ENCODE measurements at regions not wholly inside any gene's neighbourhood (a gene's known extent, or its start where the extent isn't known, plus 50 kb on each side); places are given as distances from the start of the nearest gene placed in this dataset.

DNA sequence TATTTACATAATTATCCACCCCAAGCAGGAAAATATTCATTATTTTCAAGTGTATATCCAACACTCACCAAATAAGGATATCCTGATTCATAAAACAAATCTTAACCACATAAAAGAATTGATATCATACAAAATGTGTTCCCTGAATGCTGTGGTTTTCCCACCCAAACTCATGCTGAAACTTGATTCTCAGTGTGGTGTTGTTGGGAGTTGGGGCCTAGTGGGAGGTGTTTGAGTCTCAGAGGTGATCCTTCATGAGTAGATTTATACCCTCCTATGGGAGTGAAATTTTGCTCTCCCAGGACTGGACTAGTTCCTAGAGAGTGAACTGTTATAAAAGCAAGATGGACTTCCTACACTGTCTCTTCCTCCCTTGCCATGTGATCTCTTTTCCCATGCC is 1028.3 kb downstream of the SORCS1 start:
- H3K9me3 ChIP-seq (ENCODE audit: control insufficient read depth, low read length), result no peaks in the 10 kb centered on the region
- no peaks in the 10 kb centered on the region for H3K4me1 ChIP-seq (ENCODE audit: control insufficient read depth, insufficient read depth, low read length)
- H3K9ac ChIP-seq (ENCODE audit: low read length), result no peak overlapping the region
- H3K4me3 ChIP-seq (ENCODE audit: low read length), result no peak overlapping the region
- no peaks in the 10 kb centered on the region for H3K27me3 ChIP-seq (replicated peaks; ENCODE audit: control insufficient read depth, insufficient read depth, low read length)
- DNase-seq (ENCODE audit: low read depth), result no peak
- no peaks in the 10 kb centered on the region for H3K36me3 ChIP-seq (ENCODE audit: control insufficient read depth, insufficient read depth, low read length, severe bottlenecking)

DNA sequence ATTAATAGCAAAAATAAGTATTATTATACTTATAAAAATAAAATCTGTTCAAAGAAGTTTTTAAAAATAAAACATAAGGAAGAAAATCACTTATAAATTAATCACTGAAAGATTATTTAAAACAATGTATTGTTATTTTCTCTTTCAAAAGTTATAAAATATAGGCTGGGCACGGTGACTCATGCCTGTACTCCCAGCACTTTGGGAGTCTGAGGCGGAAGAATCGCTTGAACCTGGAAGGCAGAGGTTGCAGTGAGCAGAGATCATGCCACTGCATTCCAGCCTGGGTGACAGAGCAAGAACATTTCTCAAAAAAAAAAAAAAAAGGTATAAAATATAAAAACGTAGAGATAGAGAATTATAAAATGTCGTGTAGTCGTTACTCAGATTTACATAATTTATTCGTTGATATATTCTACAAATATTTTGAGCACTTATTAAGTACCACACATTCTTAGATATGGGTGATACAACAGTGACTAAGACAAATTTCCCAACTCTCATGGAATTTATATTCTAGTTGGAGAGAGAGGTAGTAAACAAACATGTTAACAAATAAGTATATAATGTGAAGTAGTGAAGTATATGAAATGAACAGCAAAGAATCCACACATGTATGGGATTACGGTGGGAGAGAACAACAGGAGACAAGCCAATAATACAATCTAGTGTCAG is 1030.0 kb downstream of the SORCS1 start:
- Histone ChIP-seq H3K27me3 (replicated peaks; ENCODE audit: control insufficient read depth, insufficient read depth, low read length) (no peaks in the 10 kb centered on the region), H3K4me3 (ENCODE audit: low read length) (no peak overlapping the region), H3K36me3 (ENCODE audit: control insufficient read depth, insufficient read depth, low read length, severe bottlenecking) (no peaks in the 10 kb centered on the region), H3K9ac (ENCODE audit: low read length) (no peak overlapping the region), H3K4me1 (ENCODE audit: control insufficient read depth, insufficient read depth, low read length) (no peaks in the 10 kb centered on the region), H3K9me3 (ENCODE audit: control insufficient read depth, low read length) (no peaks in the 10 kb centered on the region)
- DNase-seq (ENCODE audit: low read depth), result no peak

- H3K9ac ChIP-seq (ENCODE audit: low read length), result no peak overlapping the region
- no peaks in the 10 kb centered on the region for H3K4me1 ChIP-seq (ENCODE audit: control insufficient read depth, insufficient read depth, low read length)
- H3K9me3 ChIP-seq (ENCODE audit: control insufficient read depth, low read length), result no peaks in the 10 kb centered on the region
- no peaks in the 10 kb centered on the region for H3K36me3 ChIP-seq (ENCODE audit: control insufficient read depth, insufficient read depth, low read length, severe bottlenecking)
- no peak for DNase-seq (ENCODE audit: low read depth)
- no peaks in the 10 kb centered on the region for H3K27me3 ChIP-seq (replicated peaks; ENCODE audit: control insufficient read depth, insufficient read depth, low read length)
- H3K4me3 ChIP-seq (ENCODE audit: low read length), result no peak overlapping the region
Measured at GRCh38 chr10:106133451-106133850, 1031.1 kb downstream of the SORCS1 start.

DNA sequence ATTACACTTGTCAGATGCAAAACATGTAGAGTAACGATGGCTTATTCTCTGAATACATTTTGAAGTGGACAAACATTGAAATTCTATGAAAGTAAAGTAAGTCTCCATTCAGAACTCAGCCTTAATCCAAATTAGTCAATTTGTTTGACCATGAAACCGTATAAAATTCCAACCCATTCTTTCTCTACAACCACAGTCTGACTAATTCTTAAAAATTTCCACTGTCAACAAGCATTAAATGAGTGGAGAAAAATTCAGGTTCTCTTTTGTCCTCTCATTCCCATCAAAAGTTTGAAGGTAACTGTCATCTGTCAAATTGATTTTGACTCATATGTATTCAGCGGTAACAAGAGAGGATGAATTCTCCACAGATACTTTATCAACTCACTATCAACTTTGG is 1031.5 kb downstream of the SORCS1 start:
- H3K27me3 ChIP-seq (replicated peaks; ENCODE audit: control insufficient read depth, insufficient read depth, low read length), result no peaks in the 10 kb centered on the region
- no peak overlapping the region for H3K9ac ChIP-seq (ENCODE audit: low read length)
- no peaks in the 10 kb centered on the region for H3K9me3 ChIP-seq (ENCODE audit: control insufficient read depth, low read length)
- H3K4me3 ChIP-seq (ENCODE audit: low read length), result no peak overlapping the region
- no peaks in the 10 kb centered on the region for H3K4me1 ChIP-seq (ENCODE audit: control insufficient read depth, insufficient read depth, low read length)
- no peak for DNase-seq (ENCODE audit: low read depth)
- H3K36me3 ChIP-seq (ENCODE audit: control insufficient read depth, insufficient read depth, low read length, severe bottlenecking), result no peaks in the 10 kb centered on the region

GRCh38 chr10:106114656-106115186 is 1049.8 kb downstream of the SORCS1 start:
- Histone ChIP-seq H3K4me1 (ENCODE audit: control insufficient read depth, insufficient read depth, low read length) (peaks cover 27% of the 10 kb centered on the region), H3K27me3 (replicated peaks; ENCODE audit: control insufficient read depth, insufficient read depth, low read length) (no peaks in the 10 kb centered on the region), H3K4me3 (ENCODE audit: low read length) (no peak overlapping the region), H3K9ac (ENCODE audit: low read length) (no peak overlapping the region), H3K36me3 (ENCODE audit: control insufficient read depth, insufficient read depth, low read length, severe bottlenecking) (no peaks in the 10 kb centered on the region), H3K9me3 (ENCODE audit: control insufficient read depth, low read length) (peaks cover 30% of the 10 kb centered on the region)
- DNase-seq (ENCODE audit: low read depth), result no peak

- H3K9me3 ChIP-seq (ENCODE audit: control insufficient read depth, low read length), result peaks cover 8% of the 10 kb centered on the region
- H3K9ac ChIP-seq (ENCODE audit: low read length), result no peak overlapping the region
- H3K4me1 ChIP-seq (ENCODE audit: control insufficient read depth, insufficient read depth, low read length), result peaks cover 33% of the 10 kb centered on the region
- H3K27me3 ChIP-seq (replicated peaks; ENCODE audit: control insufficient read depth, insufficient read depth, low read length), result no peaks in the 10 kb centered on the region
- H3K4me3 ChIP-seq (ENCODE audit: low read length), result peak overlapping the region; percentile 29
- no peak for DNase-seq (ENCODE audit: low read depth)
- H3K36me3 ChIP-seq (ENCODE audit: control insufficient read depth, insufficient read depth, low read length, severe bottlenecking), result no peaks in the 10 kb centered on the region
Measured at GRCh38 chr10:106111246-106111645, 1053.3 kb downstream of the SORCS1 start.

DNA sequence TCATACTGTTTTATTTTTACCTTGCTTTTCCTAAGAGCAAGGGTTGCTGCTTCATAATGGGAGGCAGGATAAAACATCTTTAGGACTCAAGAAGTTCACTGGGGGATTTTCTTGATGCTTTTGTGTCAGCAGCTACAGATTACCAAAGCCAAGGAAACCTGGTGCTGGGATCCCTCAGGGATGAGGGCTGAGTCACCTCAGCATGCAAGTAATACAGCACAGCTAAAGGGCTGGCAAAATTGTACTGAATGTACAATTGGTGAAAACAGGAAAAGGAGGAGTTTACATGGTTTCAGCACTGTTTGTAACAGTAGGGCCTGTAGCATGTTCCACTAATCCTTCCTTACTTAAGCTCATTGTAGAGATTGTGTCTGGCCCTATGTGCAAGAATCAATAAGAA is 1056.8 kb downstream of the SORCS1 start:
- Histone ChIP-seq H3K4me1 (ENCODE audit: control insufficient read depth, insufficient read depth, low read length) (peaks cover 25% of the 10 kb centered on the region), H3K9me3 (ENCODE audit: control insufficient read depth, low read length) (no peaks in the 10 kb centered on the region), H3K4me3 (ENCODE audit: low read length) (no peak overlapping the region), H3K27me3 (replicated peaks; ENCODE audit: control insufficient read depth, insufficient read depth, low read length) (no peaks in the 10 kb centered on the region), H3K36me3 (ENCODE audit: control insufficient read depth, insufficient read depth, low read length, severe bottlenecking) (no peaks in the 10 kb centered on the region), H3K9ac (ENCODE audit: low read length) (no peak overlapping the region)
- no peak for DNase-seq (ENCODE audit: low read depth)

DNA sequence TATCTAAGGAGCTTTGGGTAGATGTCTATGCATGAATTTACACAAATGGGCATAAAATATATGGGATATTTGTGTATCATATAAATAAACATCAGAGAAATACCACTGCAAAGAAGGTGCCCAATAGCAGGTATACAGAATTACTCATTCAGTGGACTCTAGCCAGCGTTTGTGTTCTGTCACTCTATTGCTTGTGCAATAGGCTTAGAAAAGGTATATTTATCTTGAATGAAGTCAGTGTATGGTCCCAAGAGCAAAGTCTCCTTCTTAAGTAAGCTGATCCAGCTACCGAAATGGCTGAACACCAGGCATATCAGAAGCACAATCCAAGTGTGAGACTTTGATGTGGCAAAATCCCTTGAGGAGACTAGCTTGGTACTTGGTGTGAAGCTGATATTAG is 1058.4 kb downstream of the SORCS1 start:
- Histone ChIP-seq H3K9ac (ENCODE audit: low read length) (no peak overlapping the region), H3K4me1 (ENCODE audit: control insufficient read depth, insufficient read depth, low read length) (peaks cover 10% of the 10 kb centered on the region), H3K4me3 (ENCODE audit: low read length) (no peak overlapping the region), H3K9me3 (ENCODE audit: control insufficient read depth, low read length) (no peaks in the 10 kb centered on the region), H3K36me3 (ENCODE audit: control insufficient read depth, insufficient read depth, low read length, severe bottlenecking) (no peaks in the 10 kb centered on the region), H3K27me3 (replicated peaks; ENCODE audit: control insufficient read depth, insufficient read depth, low read length) (no peaks in the 10 kb centered on the region)
- DNase-seq (ENCODE audit: low read depth), result no peak

GRCh38 chr10:106089855-106090254 is 1074.7 kb downstream of the SORCS1 start:
- Histone ChIP-seq H3K27me3 (replicated peaks; ENCODE audit: control insufficient read depth, insufficient read depth, low read length) (no peaks in the 10 kb centered on the region), H3K9me3 (ENCODE audit: control insufficient read depth, low read length) (no peaks in the 10 kb centered on the region), H3K36me3 (ENCODE audit: control insufficient read depth, insufficient read depth, low read length, severe bottlenecking) (no peaks in the 10 kb centered on the region), H3K4me3 (ENCODE audit: low read length) (no peak overlapping the region), H3K9ac (ENCODE audit: low read length) (no peak overlapping the region), H3K4me1 (ENCODE audit: control insufficient read depth, insufficient read depth, low read length) (no peaks in the 10 kb centered on the region)
- DNase-seq (ENCODE audit: low read depth), result no peak

DNA sequence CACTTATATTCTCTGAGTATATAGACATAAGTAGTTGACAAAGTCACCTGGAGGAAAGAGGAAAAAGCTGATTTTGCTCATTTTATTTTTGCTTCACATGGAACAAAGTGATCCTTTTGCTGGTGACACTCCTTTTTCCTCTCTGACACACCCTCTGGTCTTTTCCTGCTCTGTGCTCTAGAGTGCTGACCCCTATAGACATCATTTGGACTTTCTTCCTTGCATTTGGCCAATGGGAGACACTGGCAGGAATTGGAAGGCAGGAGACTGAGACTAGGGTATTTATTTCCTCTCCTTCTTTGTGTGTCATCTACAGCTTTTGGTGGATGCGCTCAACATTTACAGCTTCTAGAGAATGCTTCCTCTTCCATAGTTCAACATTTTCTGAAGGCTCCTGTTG is 1078.1 kb downstream of the SORCS1 start:
- Histone ChIP-seq H3K9ac (ENCODE audit: low read length) (no peak overlapping the region), H3K9me3 (ENCODE audit: control insufficient read depth, low read length) (no peaks in the 10 kb centered on the region), H3K27me3 (replicated peaks; ENCODE audit: control insufficient read depth, insufficient read depth, low read length) (no peaks in the 10 kb centered on the region), H3K4me1 (ENCODE audit: control insufficient read depth, insufficient read depth, low read length) (peaks cover 16% of the 10 kb centered on the region), H3K36me3 (ENCODE audit: control insufficient read depth, insufficient read depth, low read length, severe bottlenecking) (no peaks in the 10 kb centered on the region), H3K4me3 (ENCODE audit: low read length) (no peak overlapping the region)
- no peak for DNase-seq (ENCODE audit: low read depth)

- peak overlapping the region; percentile 1 for H3K4me3 ChIP-seq (ENCODE audit: low read length)
- no peaks in the 10 kb centered on the region for H3K9me3 ChIP-seq (ENCODE audit: control insufficient read depth, low read length)
- H3K36me3 ChIP-seq (ENCODE audit: control insufficient read depth, insufficient read depth, low read length, severe bottlenecking), result no peaks in the 10 kb centered on the region
- H3K9ac ChIP-seq (ENCODE audit: low read length), result peak overlapping the region; percentile 15
- DNase-seq (ENCODE audit: low read depth), result no peak
- peaks cover 23% of the 10 kb centered on the region for H3K4me1 ChIP-seq (ENCODE audit: control insufficient read depth, insufficient read depth, low read length)
- H3K27me3 ChIP-seq (replicated peaks; ENCODE audit: control insufficient read depth, insufficient read depth, low read length), result no peaks in the 10 kb centered on the region
Measured at GRCh38 chr10:106083572-106083971, 1080.9 kb downstream of the SORCS1 start.

DNA sequence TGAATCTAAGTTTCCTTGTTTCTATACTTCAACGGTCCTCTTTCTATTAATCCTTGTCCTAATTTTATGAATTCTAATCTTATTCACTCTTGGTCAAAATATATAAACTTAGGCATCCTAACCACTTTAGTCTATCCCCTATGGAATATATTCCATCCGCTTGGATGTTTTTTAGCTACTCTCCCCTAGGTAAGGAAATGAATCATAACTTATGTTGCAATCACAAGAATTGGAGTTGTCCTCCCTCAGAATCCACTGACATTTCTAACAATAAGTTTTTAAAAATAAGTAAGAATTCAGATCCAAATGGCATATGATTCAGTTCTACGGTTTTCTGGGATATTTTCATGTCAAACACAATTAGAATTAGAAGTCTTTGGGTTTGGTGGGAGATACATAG is 1081.6 kb downstream of the SORCS1 start:
- no peaks in the 10 kb centered on the region for H3K36me3 ChIP-seq (ENCODE audit: control insufficient read depth, insufficient read depth, low read length, severe bottlenecking)
- H3K27me3 ChIP-seq (replicated peaks; ENCODE audit: control insufficient read depth, insufficient read depth, low read length), result no peaks in the 10 kb centered on the region
- H3K4me1 ChIP-seq (ENCODE audit: control insufficient read depth, insufficient read depth, low read length), result peaks cover 23% of the 10 kb centered on the region
- no peak overlapping the region for H3K9ac ChIP-seq (ENCODE audit: low read length)
- no peaks in the 10 kb centered on the region for H3K9me3 ChIP-seq (ENCODE audit: control insufficient read depth, low read length)
- peak overlapping the region; percentile 1 for H3K4me3 ChIP-seq (ENCODE audit: low read length)
- no peak for DNase-seq (ENCODE audit: low read depth)

Measured in adipocyte (in vitro differentiated cells).